Mesendoderm (in vitro differentiated cells): ENCODE measurements at regions not wholly inside any gene's neighbourhood (a gene's known extent, or its start where the extent isn't known, plus 50 kb on each side); places are given as distances from the start of the nearest gene placed in this dataset.

Experiments used
- DNase-seq: peaks from one replicate; pipeline ENCODE4 v3.0.0; 2013
- H2AK5ac ChIP-seq: 2 replicates; pipeline ENCODE4 v1.6.1; 2013; ENCODE audit warnings: low read length, inconsistent platforms
- H2BK120ac ChIP-seq: 2 replicates; pipeline ENCODE4 v1.6.1; 2013; ENCODE audit warnings: low read depth, mild to moderate bottlenecking, low read length, moderate library complexity, mixed read lengths
- H2BK15ac ChIP-seq: replicated peaks from 2 replicates; pipeline ENCODE4 v1.6.1; 2013; ENCODE audit warnings: low read depth, mild to moderate bottlenecking, moderate library complexity
- H2BK5ac ChIP-seq: 2 replicates; pipeline ENCODE4 v1.6.1; 2013; ENCODE audit warnings: low read length, inconsistent platforms
- H3K18ac ChIP-seq: 2 replicates; pipeline ENCODE4 v1.6.1; 2013; ENCODE audit warnings: mild to moderate bottlenecking, low read length, mixed read lengths
- H3K23ac ChIP-seq: one replicate; pipeline ENCODE4 v1.6.1; 2013; ENCODE audit warnings: low read length
- H3K27ac ChIP-seq: 2 replicates; pipeline ENCODE4 v1.5.1; 2013; ENCODE audit warnings: low read depth, mild to moderate bottlenecking, inconsistent platforms, low read length, moderate library complexity
- H3K27me3 ChIP-seq: 2 replicates; pipeline ENCODE4 v1.6.1; 2013; ENCODE audit warnings: low read length, control low read depth, mild to moderate bottlenecking, inconsistent platforms; ENCODE audit not compliant: insufficient read depth, poor library complexity
- H3K36me3 ChIP-seq: 2 replicates; pipeline ENCODE4 v1.6.1; 2013; ENCODE audit warnings: low read length, inconsistent platforms; ENCODE audit not compliant: control insufficient read depth, insufficient read depth
- H3K4ac ChIP-seq: one replicate; pipeline ENCODE4 v1.6.1; 2013; ENCODE audit warnings: low read depth, mild to moderate bottlenecking, low read length, moderate library complexity
- H3K4me1 ChIP-seq: 2 replicates; pipeline ENCODE4 v1.6.1; 2013; ENCODE audit warnings: low read depth, low read length, inconsistent platforms; ENCODE audit not compliant: control insufficient read depth
- H3K4me2 ChIP-seq: 2 replicates; pipeline ENCODE4 v1.6.1; 2013; ENCODE audit warnings: low read length
- H3K4me3 ChIP-seq: 2 replicates; pipeline ENCODE4 v1.5.1; 2013; ENCODE audit warnings: mild to moderate bottlenecking, low read length
- H3K56ac ChIP-seq: one replicate; pipeline ENCODE4 v1.6.1; 2013; ENCODE audit warnings: low read length
- H3K79me1 ChIP-seq: 2 replicates; pipeline ENCODE4 v1.6.1; 2013; ENCODE audit warnings: low read length, inconsistent platforms
- H3K79me2 ChIP-seq: 2 replicates; pipeline ENCODE4 v1.6.1; 2013; ENCODE audit warnings: mild to moderate bottlenecking, low read length; ENCODE audit not compliant: control insufficient read depth, insufficient read depth
- H3K9ac ChIP-seq: 2 replicates; pipeline ENCODE4 v1.6.1; 2013; ENCODE audit warnings: low read length, inconsistent platforms
- H4K5ac ChIP-seq: one replicate; pipeline ENCODE4 v1.6.1; 2013; ENCODE audit warnings: low read length
- H4K8ac ChIP-seq: one replicate; pipeline ENCODE4 v1.6.1; 2013; ENCODE audit warnings: low read depth, mild to moderate bottlenecking, control low read depth, low read length, moderate library complexity
- WGBS: extraction: QIAGEN DNeasy Blood & Tissue Kit; methylation state at CpG from one replicate; pipeline ENCODE4 v1.1.7; 2013; ENCODE audit warnings: low lambda C conversion rate, missing lambda C conversion rate; ENCODE audit not compliant: insufficient coverage; ENCODE audit errors: extremely low coverage; 5-methylcytosine and 5-hydroxymethylcytosine counted together

- Histone ChIP-seq H3K4me1 (peaks cover 8% of the 10 kb centered on the region), H2BK120ac (no peak overlapping the region), H3K4me2 (no peak overlapping the region), H3K79me2 (no peaks in the 10 kb centered on the region), H2BK15ac (no peak overlapping the region), H4K5ac (no peak overlapping the region), H3K23ac (no peak overlapping the region), H2AK5ac (no peak overlapping the region), H3K56ac (no peak overlapping the region), H3K79me1 (no peaks in the 10 kb centered on the region), H3K18ac (no peak overlapping the region), H3K36me3 (no peaks in the 10 kb centered on the region), H3K27ac (no peak overlapping the region), H2BK5ac (no peak overlapping the region), H3K4ac (no peak overlapping the region), H3K9ac (no peak overlapping the region), H3K27me3 (no peaks in the 10 kb centered on the region), H3K4me3 (no peak overlapping the region), H4K8ac (no peak overlapping the region)
- DNase-seq, result no peak
- no CpG with 5 or more reads among the region's 1 CpG for WGBS
Measured at GRCh38 chr7:35365523-35365922, 111.6 kb upstream of the TBX20 start.

GRCh38 chr7:35362341-35362740 is 108.4 kb upstream of the TBX20 start:
- H2AK5ac ChIP-seq, result no peak overlapping the region
- no CpG with 5 or more reads among the region's 6 CpGs for WGBS

GRCh38 chr7:35359423-35359822 is 105.5 kb upstream of the TBX20 start:
- Histone ChIP-seq H3K18ac (no peak overlapping the region), H3K27ac (no peak overlapping the region), H3K9ac (no peak overlapping the region), H2BK15ac (no peak overlapping the region), H3K27me3 (no peaks in the 10 kb centered on the region), H3K79me2 (no peaks in the 10 kb centered on the region), H3K4me1 (no peaks in the 10 kb centered on the region), H3K23ac (no peak overlapping the region), H2AK5ac (no peak overlapping the region), H3K56ac (no peak overlapping the region), H2BK5ac (no peak overlapping the region), H4K5ac (no peak overlapping the region), H3K79me1 (no peaks in the 10 kb centered on the region), H3K36me3 (no peaks in the 10 kb centered on the region), H4K8ac (no peak overlapping the region), H3K4me3 (no peak overlapping the region), H3K4ac (no peak overlapping the region), H2BK120ac (no peak overlapping the region), H3K4me2 (no peak overlapping the region)
- no peak for DNase-seq
- no CpG with 5 or more reads among the region's 1 CpG for WGBS

More at GRCh38 chr7:35362341-35362740, 108.4 kb upstream of the TBX20 start:
- H3K27ac ChIP-seq, result no peak overlapping the region
- H2BK5ac ChIP-seq, result no peak overlapping the region
- no peak overlapping the region for H4K8ac ChIP-seq
- H3K18ac ChIP-seq, result no peak overlapping the region
- no peak overlapping the region for H3K56ac ChIP-seq
- H3K27me3 ChIP-seq, result no peaks in the 10 kb centered on the region
- H3K79me1 ChIP-seq, result no peaks in the 10 kb centered on the region
- H2BK120ac ChIP-seq, result no peak overlapping the region
- no peak for DNase-seq
- H2BK15ac ChIP-seq, result no peak overlapping the region
- no peaks in the 10 kb centered on the region for H3K79me2 ChIP-seq
- H3K4me2 ChIP-seq, result no peak overlapping the region
- no peaks in the 10 kb centered on the region for H3K36me3 ChIP-seq
- H4K5ac ChIP-seq, result no peak overlapping the region
- peaks cover 6% of the 10 kb centered on the region for H3K4me1 ChIP-seq
- no peak overlapping the region for H3K4ac ChIP-seq
- H3K23ac ChIP-seq, result no peak overlapping the region
- no peak overlapping the region for H3K4me3 ChIP-seq
- H3K9ac ChIP-seq, result no peak overlapping the region

GRCh38 chr7:35356495-35356894 is 102.6 kb upstream of the TBX20 start:
- H3K79me2 ChIP-seq, result no peaks in the 10 kb centered on the region
- no peak overlapping the region for H3K4me3 ChIP-seq
- no peak overlapping the region for H3K23ac ChIP-seq
- no peak overlapping the region for H3K56ac ChIP-seq
- DNase-seq, result no peak
- no peaks in the 10 kb centered on the region for H3K36me3 ChIP-seq
- H3K9ac ChIP-seq, result no peak overlapping the region
- no peak overlapping the region for H3K18ac ChIP-seq
- H2BK120ac ChIP-seq, result no peak overlapping the region
- H3K79me1 ChIP-seq, result no peaks in the 10 kb centered on the region
- H3K27me3 ChIP-seq, result no peaks in the 10 kb centered on the region
- no peak overlapping the region for H2AK5ac ChIP-seq
- H2BK15ac ChIP-seq, result no peak overlapping the region
- no peak overlapping the region for H4K5ac ChIP-seq
- no peak overlapping the region for H4K8ac ChIP-seq
- H3K4me1 ChIP-seq, result no peaks in the 10 kb centered on the region
- H3K4ac ChIP-seq, result no peak overlapping the region
- WGBS, result no CpG with 5 or more reads among the region's 4 CpGs
- H3K4me2 ChIP-seq, result no peak overlapping the region
- H2BK5ac ChIP-seq, result no peak overlapping the region
- no peak overlapping the region for H3K27ac ChIP-seq

GRCh38 chr7:35355911-35356310 is 102.0 kb upstream of the TBX20 start:
- H2BK120ac ChIP-seq, result no peak overlapping the region
- no peak overlapping the region for H2BK15ac ChIP-seq
- H3K23ac ChIP-seq, result no peak overlapping the region
- H4K8ac ChIP-seq, result no peak overlapping the region
- no peak overlapping the region for H3K9ac ChIP-seq
- no peak overlapping the region for H3K27ac ChIP-seq
- DNase-seq, result no peak
- no peak overlapping the region for H3K18ac ChIP-seq
- H2BK5ac ChIP-seq, result no peak overlapping the region
- no peaks in the 10 kb centered on the region for H3K79me1 ChIP-seq
- no CpG with 5 or more reads among the region's 5 CpGs for WGBS
- no peaks in the 10 kb centered on the region for H3K36me3 ChIP-seq
- H3K4ac ChIP-seq, result no peak overlapping the region
- H3K4me3 ChIP-seq, result no peak overlapping the region
- no peaks in the 10 kb centered on the region for H3K79me2 ChIP-seq
- no peaks in the 10 kb centered on the region for H3K27me3 ChIP-seq
- H3K4me2 ChIP-seq, result no peak overlapping the region
- H3K56ac ChIP-seq, result no peak overlapping the region
- H4K5ac ChIP-seq, result no peak overlapping the region
- H2AK5ac ChIP-seq, result no peak overlapping the region
- H3K4me1 ChIP-seq, result no peaks in the 10 kb centered on the region

- Histone ChIP-seq H3K27ac (no peak overlapping the region), H4K5ac (no peak overlapping the region), H2AK5ac (no peak overlapping the region), H3K4me3 (no peak overlapping the region), H3K56ac (no peak overlapping the region), H3K79me2 (no peaks in the 10 kb centered on the region), H4K8ac (no peak overlapping the region), H3K27me3 (no peaks in the 10 kb centered on the region), H2BK120ac (no peak overlapping the region), H3K4me2 (no peak overlapping the region), H3K9ac (no peak overlapping the region), H3K79me1 (no peaks in the 10 kb centered on the region), H3K18ac (no peak overlapping the region), H2BK15ac (no peak overlapping the region), H3K36me3 (no peaks in the 10 kb centered on the region), H3K4ac (no peak overlapping the region), H3K4me1 (no peaks in the 10 kb centered on the region), H3K23ac (no peak overlapping the region), H2BK5ac (no peak overlapping the region)
- DNase-seq, result no peak
- WGBS, result no CpG with 5 or more reads among the region's 2 CpGs
Measured at GRCh38 chr7:35355199-35355598, 101.3 kb upstream of the TBX20 start.
